ENCODE measurements at regions not wholly inside any gene's neighbourhood (a gene's known extent, or its start where the extent isn't known, plus 50 kb on each side); places are given as distances from the start of the nearest gene placed in this dataset.

DNA sequence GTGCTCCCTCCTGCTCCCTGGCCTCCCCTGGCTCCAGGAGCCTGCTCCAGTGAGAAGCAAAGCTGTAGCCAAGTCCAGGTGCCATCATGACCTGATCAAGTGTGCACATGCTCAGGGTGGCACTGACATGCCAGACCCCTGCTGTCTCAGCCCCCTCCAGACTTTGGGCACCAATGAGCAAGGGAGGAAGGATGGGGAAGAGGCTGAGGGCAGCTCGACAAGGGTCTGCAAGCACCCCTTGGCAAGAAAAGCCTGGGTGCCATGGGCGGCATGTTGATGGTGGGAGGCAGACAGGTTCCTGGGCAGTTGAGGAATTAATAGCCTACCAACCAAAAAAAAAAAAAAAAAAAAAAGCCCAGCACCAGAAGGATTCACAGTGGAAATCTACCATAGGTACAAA is 942.6 kb upstream of the PRMT6 start:
- TF ChIP-seq, protein P1, sequence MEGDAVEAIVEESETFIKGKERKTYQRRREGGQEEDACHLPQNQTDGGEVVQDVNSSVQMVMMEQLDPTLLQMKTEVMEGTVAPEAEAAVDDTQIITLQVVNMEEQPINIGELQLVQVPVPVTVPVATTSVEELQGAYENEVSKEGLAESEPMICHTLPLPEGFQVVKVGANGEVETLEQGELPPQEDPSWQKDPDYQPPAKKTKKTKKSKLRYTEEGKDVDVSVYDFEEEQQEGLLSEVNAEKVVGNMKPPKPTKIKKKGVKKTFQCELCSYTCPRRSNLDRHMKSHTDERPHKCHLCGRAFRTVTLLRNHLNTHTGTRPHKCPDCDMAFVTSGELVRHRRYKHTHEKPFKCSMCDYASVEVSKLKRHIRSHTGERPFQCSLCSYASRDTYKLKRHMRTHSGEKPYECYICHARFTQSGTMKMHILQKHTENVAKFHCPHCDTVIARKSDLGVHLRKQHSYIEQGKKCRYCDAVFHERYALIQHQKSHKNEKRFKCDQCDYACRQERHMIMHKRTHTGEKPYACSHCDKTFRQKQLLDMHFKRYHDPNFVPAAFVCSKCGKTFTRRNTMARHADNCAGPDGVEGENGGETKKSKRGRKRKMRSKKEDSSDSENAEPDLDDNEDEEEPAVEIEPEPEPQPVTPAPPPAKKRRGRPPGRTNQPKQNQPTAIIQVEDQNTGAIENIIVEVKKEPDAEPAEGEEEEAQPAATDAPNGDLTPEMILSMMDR (IDR thresholded peaks at IDR 0.05; ENCODE audit: extremely low read depth in 1 of 2, insufficient read depth in 1 of 2, low read depth in 1 of 2, low read length in 2 of 2): no peak
- no peak for TF ChIP-seq POLR2A (IDR thresholded peaks at IDR 0.05; ENCODE audit: low read depth, low read length)
- no peak for TF ChIP-seq EZH2 (IDR thresholded peaks at IDR 0.05; ENCODE audit: borderline replicate concordance, low read depth, low read length, severe bottlenecking)

Measured in endothelial cell of umbilical vein (primary cell).